HEK293T (cell line): ENCODE measurements at regions not wholly inside any gene's neighbourhood (a gene's known extent, or its start where the extent isn't known, plus 50 kb on each side); places are given as distances from the start of the nearest gene placed in this dataset.

Experiments
- ARNT ChIP-seq: fragments of 450-650 bp; IDR thresholded peaks from 2 replicates; pipeline ENCODE4 v1.6.1; 2017; ENCODE audit warnings: mild to moderate bottlenecking
- FOXM1 ChIP-seq: fragments of 450-650 bp; IDR thresholded peaks from 2 replicates; pipeline ENCODE4 v1.6.1; 2017; ENCODE audit warnings: mild to moderate bottlenecking, borderline replicate concordance
- HDGF ChIP-seq: fragments of 450-650 bp; IDR thresholded peaks from 2 replicates; pipeline ENCODE4 v1.6.1; 2017; ENCODE audit warnings: antibody characterized with exemption, borderline replicate concordance
- L3MBTL2 ChIP-seq: fragments of 450-650 bp; conservative IDR thresholded peaks from 2 replicates; pipeline ENCODE4 v1.6.1; 2016; ENCODE audit warnings: mild to moderate bottlenecking
- NFRKB ChIP-seq: fragments of 450-650 bp; IDR thresholded peaks from 2 replicates; pipeline ENCODE4 v1.6.1; 2016; ENCODE audit warnings: mild to moderate bottlenecking, moderate library complexity

GRCh38 chr5:121257621-121258020 is 594.1 kb upstream of the FTMT start:
- TF ChIP-seq ARNT (no peak), HDGF (no peak), FOXM1 (no peak), NFRKB (no peak), L3MBTL2 (no peak)
